Astrocyte (in vitro differentiated cells and primary cell): ENCODE measurements at regions not wholly inside any gene's neighbourhood (a gene's known extent, or its start where the extent isn't known, plus 50 kb on each side); places are given as distances from the start of the nearest gene placed in this dataset.

Source experiments
- EZH2 ChIP-seq: IDR thresholded peaks from 2 replicates; pipeline ENCODE4 v1.6.1; 2012; ENCODE audit warnings: mild to moderate bottlenecking, low read length, inconsistent platforms; ENCODE audit not compliant: insufficient read depth
- TF ChIP-seq, protein P1 (sequence below): IDR thresholded peaks from 2 replicates; pipeline ENCODE4 v1.5.1; 2011; ENCODE audit warnings: low read depth, mild to moderate bottlenecking, inconsistent platforms, low read length, moderate library complexity; ENCODE audit not compliant: insufficient read depth

DNA sequence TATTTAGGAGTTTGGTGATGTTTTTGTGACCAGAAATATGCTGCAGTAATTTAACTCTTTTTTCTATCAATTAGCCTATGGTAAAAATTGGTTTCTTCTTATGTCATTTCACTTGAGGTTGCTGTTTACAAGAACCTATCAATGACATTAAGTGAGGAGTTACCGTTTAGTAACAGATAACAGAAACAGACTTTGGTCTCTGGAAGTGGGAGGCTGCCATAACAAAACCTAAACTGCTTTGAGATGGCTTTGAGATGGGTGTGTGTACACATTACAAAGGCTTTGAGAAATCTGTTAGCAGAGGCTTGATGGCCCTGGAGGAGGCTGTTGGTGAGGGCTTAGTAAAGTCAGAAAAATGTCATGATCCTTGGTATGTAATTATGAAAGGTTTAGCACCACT, 90.0 kb downstream of the TMEM114 start:
- TF ChIP-seq, protein P1, sequence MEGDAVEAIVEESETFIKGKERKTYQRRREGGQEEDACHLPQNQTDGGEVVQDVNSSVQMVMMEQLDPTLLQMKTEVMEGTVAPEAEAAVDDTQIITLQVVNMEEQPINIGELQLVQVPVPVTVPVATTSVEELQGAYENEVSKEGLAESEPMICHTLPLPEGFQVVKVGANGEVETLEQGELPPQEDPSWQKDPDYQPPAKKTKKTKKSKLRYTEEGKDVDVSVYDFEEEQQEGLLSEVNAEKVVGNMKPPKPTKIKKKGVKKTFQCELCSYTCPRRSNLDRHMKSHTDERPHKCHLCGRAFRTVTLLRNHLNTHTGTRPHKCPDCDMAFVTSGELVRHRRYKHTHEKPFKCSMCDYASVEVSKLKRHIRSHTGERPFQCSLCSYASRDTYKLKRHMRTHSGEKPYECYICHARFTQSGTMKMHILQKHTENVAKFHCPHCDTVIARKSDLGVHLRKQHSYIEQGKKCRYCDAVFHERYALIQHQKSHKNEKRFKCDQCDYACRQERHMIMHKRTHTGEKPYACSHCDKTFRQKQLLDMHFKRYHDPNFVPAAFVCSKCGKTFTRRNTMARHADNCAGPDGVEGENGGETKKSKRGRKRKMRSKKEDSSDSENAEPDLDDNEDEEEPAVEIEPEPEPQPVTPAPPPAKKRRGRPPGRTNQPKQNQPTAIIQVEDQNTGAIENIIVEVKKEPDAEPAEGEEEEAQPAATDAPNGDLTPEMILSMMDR, result no peak
- no peak for TF ChIP-seq EZH2
